HEK293 (cell line): ENCODE measurements at regions not wholly inside any gene's neighbourhood (a gene's known extent, or its start where the extent isn't known, plus 50 kb on each side); places are given as distances from the start of the nearest gene placed in this dataset.

Experiments
- CTCF ChIA-PET: fragments of 350-600 bp; formaldehyde crosslinking; extraction: SDS; loops from one replicate; lab custom pipeline; 2021; ENCODE audit warnings: antibody characterized with exemption; lab: Yijun Ruan, JAX
- POLR2A ChIA-PET: fragments of 300-600 bp; formaldehyde crosslinking; extraction: SDS; loops from one replicate; lab custom pipeline; 2020; ENCODE audit warnings: antibody characterized with exemption, inconsistent platforms; lab: Yijun Ruan, JAX
- H3K27ac ChIP-seq: fragments of 200-500 bp; sonication (Bioruptor generic); 2 replicates; pipeline ENCODE4 v1.5.1; 2014; ENCODE audit warnings: low read depth, low read length, control low read depth, inconsistent platforms; ENCODE audit errors: extremely low read depth
- H3K36me3 ChIP-seq, 2 experiments: fragments of 200-500 bp in 1 of 2; sonication (Bioruptor generic) in 1 of 2; 1 replicate in 1 of 2; 2 replicates in 1 of 2; pipeline ENCODE4 v1.5.1; 2014 to 2017; ENCODE audit warnings: inconsistent platforms in 2 of 2, low read length in 2 of 2; ENCODE audit not compliant: control insufficient read depth in 2 of 2, insufficient read depth in 1 of 2
- H3K4me1 ChIP-seq: fragments of 200-500 bp; sonication (Bioruptor generic); 2 replicates; pipeline ENCODE4 v1.5.1; 2014; ENCODE audit warnings: mild to moderate bottlenecking, low read length, inconsistent platforms; ENCODE audit not compliant: control insufficient read depth, insufficient read depth
- H3K4me3 ChIP-seq: 2 replicates; pipeline ENCODE4 v1.5.1; 2011; ENCODE audit warnings: low read depth, mild to moderate bottlenecking, control low read depth, low read length, moderate library complexity
- H3K9me3 ChIP-seq: fragments of 200-500 bp; sonication (Bioruptor generic); 2 replicates; pipeline ENCODE4 v1.5.1; 2014; ENCODE audit warnings: low read depth, low read length, inconsistent platforms; ENCODE audit not compliant: control insufficient read depth, insufficient read depth
- BCL6B ChIP-seq: fragments of 450-650 bp; formaldehyde crosslinking; IDR thresholded peaks from 2 replicates; pipeline ENCODE4 v1.5.1; 2017; ENCODE audit warnings: missing biosample characterization, missing genetic modification characterization
- GLIS1 ChIP-seq: fragments of 450-650 bp; formaldehyde crosslinking; IDR thresholded peaks from 2 replicates; pipeline ENCODE4 v1.5.1; 2016; ENCODE audit warnings: missing biosample characterization, missing genetic modification characterization
- HOXC10 ChIP-seq: sonication (generic); formaldehyde crosslinking; IDR thresholded peaks from 2 replicates; pipeline ENCODE4 v1.8.1; 2023; ENCODE audit warnings: mild to moderate bottlenecking, missing genetic modification reagents
- ZBTB21 ChIP-seq: fragments of 450-650 bp; formaldehyde crosslinking; IDR thresholded peaks from 2 replicates; pipeline ENCODE4 v1.5.1; 2017; ENCODE audit warnings: missing biosample characterization, missing genetic modification characterization
- ZBTB7A ChIP-seq: fragments of 450-650 bp; formaldehyde crosslinking; IDR thresholded peaks from 2 replicates; pipeline ENCODE4 v1.5.1; 2016; ENCODE audit warnings: low read depth, missing biosample characterization, missing genetic modification characterization
- ZFP69B ChIP-seq: fragments of 450-650 bp; formaldehyde crosslinking; IDR thresholded peaks from 2 replicates; pipeline ENCODE4 v1.5.1; 2016; ENCODE audit warnings: missing biosample characterization, missing genetic modification characterization
- ZNF280D ChIP-seq: fragments of 450-650 bp; formaldehyde crosslinking; IDR thresholded peaks from 2 replicates; pipeline ENCODE4 v1.5.1; 2016; ENCODE audit warnings: missing biosample characterization, missing genetic modification characterization
- ZNF366 ChIP-seq: fragments of 450-650 bp; formaldehyde crosslinking; conservative IDR thresholded peaks from 2 replicates; pipeline ENCODE4 v1.5.1; 2016; ENCODE audit warnings: missing biosample characterization, missing genetic modification characterization
- ZNF426 ChIP-seq: fragments of 450-650 bp; formaldehyde crosslinking; IDR thresholded peaks from 2 replicates; pipeline ENCODE4 v1.5.1; 2017; ENCODE audit warnings: missing biosample characterization, missing genetic modification characterization, mild to moderate bottlenecking, inconsistent platforms, moderate library complexity
- ZNF473 ChIP-seq: fragments of 450-650 bp; formaldehyde crosslinking; IDR thresholded peaks from 2 replicates; pipeline ENCODE4 v1.5.1; 2017; ENCODE audit warnings: missing biosample characterization, missing genetic modification characterization
- ZNF548 ChIP-seq: fragments of 450-650 bp; formaldehyde crosslinking; IDR thresholded peaks from 2 replicates; pipeline ENCODE4 v1.5.1; 2016; ENCODE audit warnings: missing biosample characterization, missing genetic modification characterization
- ZNF585B ChIP-seq: fragments of 450-650 bp; formaldehyde crosslinking; IDR thresholded peaks from 2 replicates; pipeline ENCODE4 v1.5.1; 2016; ENCODE audit warnings: missing biosample characterization, missing genetic modification characterization
- ZNF600 ChIP-seq: fragments of 450-650 bp; formaldehyde crosslinking; IDR thresholded peaks from 2 replicates; pipeline ENCODE4 v1.5.1; 2016; ENCODE audit warnings: missing biosample characterization, missing genetic modification characterization
- ZNF629 ChIP-seq: fragments of 450-650 bp; formaldehyde crosslinking; IDR thresholded peaks from 2 replicates; pipeline ENCODE4 v1.5.1; 2017; ENCODE audit warnings: missing biosample characterization, missing genetic modification characterization
- ZNF660 ChIP-seq: fragments of 450-650 bp; IDR thresholded peaks from 2 replicates; pipeline ENCODE4 v1.5.1; 2018; ENCODE audit warnings: missing biosample characterization, mild to moderate bottlenecking, missing genetic modification characterization
- ZNF692 ChIP-seq: fragments of 450-650 bp; formaldehyde crosslinking; IDR thresholded peaks from 2 replicates; pipeline ENCODE4 v1.5.1; 2016; ENCODE audit warnings: missing biosample characterization, missing genetic modification characterization
- ZSCAN16 ChIP-seq: fragments of 450-650 bp; formaldehyde crosslinking; IDR thresholded peaks from 2 replicates; pipeline ENCODE4 v1.5.1; 2016; ENCODE audit warnings: missing biosample characterization, missing genetic modification characterization
- ZXDB ChIP-seq: fragments of 450-650 bp; formaldehyde crosslinking; IDR thresholded peaks from 2 replicates; pipeline ENCODE4 v1.5.1; 2016; ENCODE audit warnings: missing biosample characterization, missing genetic modification characterization
- TF ChIP-seq, protein P1 (sequence below): fragments of 450-650 bp; IDR thresholded peaks from 2 replicates; pipeline ENCODE4 v1.5.1; 2018; ENCODE audit warnings: missing biosample characterization, mild to moderate bottlenecking, missing genetic modification characterization
- TF ChIP-seq, protein P2 (sequence below): fragments of 450-650 bp; formaldehyde crosslinking; IDR thresholded peaks from 2 replicates; pipeline ENCODE4 v1.5.1; 2016; ENCODE audit warnings: missing biosample characterization, missing genetic modification characterization
- TF ChIP-seq, protein P3 (sequence below): fragments of 450-650 bp; formaldehyde crosslinking; IDR thresholded peaks from 2 replicates; pipeline ENCODE4 v1.5.1; 2016; ENCODE audit warnings: missing biosample characterization, missing genetic modification characterization

GRCh38 chr18:48488388-48488850, 50.4 kb upstream of the CTIF start:
- POLR2A ChIA-PET = interaction anchor here (1.1 to 1.2 kb wide), 2 partner anchors 17 to 55 kb away, joined by 3 to 6 read pairs; no protein-coding TSS in a partner anchor

DNA sequence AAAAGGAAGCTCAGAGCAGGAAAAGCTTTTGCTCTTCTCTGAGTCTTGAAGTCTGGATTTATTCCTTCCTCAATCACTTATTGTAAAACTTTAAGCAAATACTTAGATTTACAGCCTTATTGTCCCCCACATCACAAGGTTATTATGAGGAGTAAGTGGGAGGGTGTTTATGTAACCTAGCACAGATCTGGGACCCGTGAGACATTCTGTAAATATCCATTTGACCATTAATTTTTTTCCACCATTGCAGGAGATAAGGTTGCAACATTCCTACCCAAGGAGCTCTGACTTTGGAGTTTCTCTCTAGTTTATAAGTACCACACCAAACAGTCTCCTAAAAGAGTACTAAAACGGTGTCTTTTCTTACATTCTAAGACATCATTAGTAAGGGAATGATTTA, 52.1 kb upstream of the CTIF start:
- Histone ChIP-seq H3K9me3 (no peaks in the 10 kb centered on the region), H3K27ac (no peak overlapping the region), H3K4me1 (peaks cover 12% of the 10 kb centered on the region), H3K36me3 (no peaks in the 10 kb centered on the region), H3K4me3 (no peak overlapping the region)
- ChIA-PET POLR2A (interaction anchor here (0.6 kb wide), 1 partner anchor 973 kb away, joined by 10 read pairs; no protein-coding TSS in a partner anchor), CTCF (interaction anchor here (0.6 to 6.1 kb wide), 6 partner anchors 11 to 552 kb away, joined by 3 to 59 read pairs (median 4); no protein-coding TSS in a partner anchor)
- no peak for TF ChIP-seq ZSCAN16
- TF ChIP-seq, protein P1, sequence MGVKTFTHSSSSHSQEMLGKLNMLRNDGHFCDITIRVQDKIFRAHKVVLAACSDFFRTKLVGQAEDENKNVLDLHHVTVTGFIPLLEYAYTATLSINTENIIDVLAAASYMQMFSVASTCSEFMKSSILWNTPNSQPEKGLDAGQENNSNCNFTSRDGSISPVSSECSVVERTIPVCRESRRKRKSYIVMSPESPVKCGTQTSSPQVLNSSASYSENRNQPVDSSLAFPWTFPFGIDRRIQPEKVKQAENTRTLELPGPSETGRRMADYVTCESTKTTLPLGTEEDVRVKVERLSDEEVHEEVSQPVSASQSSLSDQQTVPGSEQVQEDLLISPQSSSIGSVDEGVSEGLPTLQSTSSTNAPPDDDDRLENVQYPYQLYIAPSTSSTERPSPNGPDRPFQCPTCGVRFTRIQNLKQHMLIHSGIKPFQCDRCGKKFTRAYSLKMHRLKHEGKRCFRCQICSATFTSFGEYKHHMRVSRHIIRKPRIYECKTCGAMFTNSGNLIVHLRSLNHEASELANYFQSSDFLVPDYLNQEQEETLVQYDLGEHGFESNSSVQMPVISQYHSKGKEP (tag by site-specific recombination) = no peak
- TF ChIP-seq, protein P2, sequence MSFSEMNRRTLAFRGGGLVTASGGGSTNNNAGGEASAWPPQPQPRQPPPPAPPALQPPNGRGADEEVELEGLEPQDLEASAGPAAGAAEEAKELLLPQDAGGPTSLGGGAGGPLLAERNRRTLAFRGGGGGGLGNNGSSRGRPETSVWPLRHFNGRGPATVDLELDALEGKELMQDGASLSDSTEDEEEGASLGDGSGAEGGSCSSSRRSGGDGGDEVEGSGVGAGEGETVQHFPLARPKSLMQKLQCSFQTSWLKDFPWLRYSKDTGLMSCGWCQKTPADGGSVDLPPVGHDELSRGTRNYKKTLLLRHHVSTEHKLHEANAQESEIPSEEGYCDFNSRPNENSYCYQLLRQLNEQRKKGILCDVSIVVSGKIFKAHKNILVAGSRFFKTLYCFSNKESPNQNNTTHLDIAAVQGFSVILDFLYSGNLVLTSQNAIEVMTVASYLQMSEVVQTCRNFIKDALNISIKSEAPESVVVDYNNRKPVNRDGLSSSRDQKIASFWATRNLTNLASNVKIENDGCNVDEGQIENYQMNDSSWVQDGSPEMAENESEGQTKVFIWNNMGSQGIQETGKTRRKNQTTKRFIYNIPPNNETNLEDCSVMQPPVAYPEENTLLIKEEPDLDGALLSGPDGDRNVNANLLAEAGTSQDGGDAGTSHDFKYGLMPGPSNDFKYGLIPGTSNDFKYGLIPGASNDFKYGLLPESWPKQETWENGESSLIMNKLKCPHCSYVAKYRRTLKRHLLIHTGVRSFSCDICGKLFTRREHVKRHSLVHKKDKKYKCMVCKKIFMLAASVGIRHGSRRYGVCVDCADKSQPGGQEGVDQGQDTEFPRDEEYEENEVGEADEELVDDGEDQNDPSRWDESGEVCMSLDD (tag by site-specific recombination) = no peak

More at GRCh38 chr18:48488388-48488850, 50.4 kb upstream of the CTIF start:
- no peaks in the 10 kb centered on the region for H3K36me3 ChIP-seq
- H3K4me1 ChIP-seq = peaks cover 12% of the 10 kb centered on the region
- CTCF ChIA-PET = interaction anchor here (0.5 to 6.1 kb wide), 4 partner anchors 13 to 534 kb away, joined by 3 to 59 read pairs (median 4); no protein-coding TSS in a partner anchor
- no peaks in the 10 kb centered on the region for H3K9me3 ChIP-seq
- H3K4me3 ChIP-seq = no peak overlapping the region
- peak; percentile 54; the same call in 1 of the 2 replicates for TF ChIP-seq ZBTB21 (tag by site-specific recombination)
- no peak for TF ChIP-seq ZNF473 (tag by site-specific recombination)
- peak; percentile 43; the same call in 1 of the 2 replicates for TF ChIP-seq ZNF366
- TF ChIP-seq ZNF548 (tag by site-specific recombination) = no peak
- TF ChIP-seq GLIS1 (tag by site-specific recombination) = peak; percentile 40; the same call in 1 of the 2 replicates
- 0 out of 2 replicates have a peak, but pooled peaks have one; percentile 55 for TF ChIP-seq BCL6B
- no peak for TF ChIP-seq ZNF585B (tag by site-specific recombination)
- no peak for TF ChIP-seq ZNF426 (tag by site-specific recombination)
- TF ChIP-seq HOXC10 (CRISPR knock-in tag) = no peak
- peak; percentile 30; the same call in 1 of the 2 replicates for TF ChIP-seq ZNF629 (tag by site-specific recombination)
- TF ChIP-seq ZNF692 (tag by site-specific recombination) = peak; percentile 59; the same call in 1 of the 2 replicates
- TF ChIP-seq ZXDB (tag by site-specific recombination) = peak; percentile 42
- TF ChIP-seq, protein P3, sequence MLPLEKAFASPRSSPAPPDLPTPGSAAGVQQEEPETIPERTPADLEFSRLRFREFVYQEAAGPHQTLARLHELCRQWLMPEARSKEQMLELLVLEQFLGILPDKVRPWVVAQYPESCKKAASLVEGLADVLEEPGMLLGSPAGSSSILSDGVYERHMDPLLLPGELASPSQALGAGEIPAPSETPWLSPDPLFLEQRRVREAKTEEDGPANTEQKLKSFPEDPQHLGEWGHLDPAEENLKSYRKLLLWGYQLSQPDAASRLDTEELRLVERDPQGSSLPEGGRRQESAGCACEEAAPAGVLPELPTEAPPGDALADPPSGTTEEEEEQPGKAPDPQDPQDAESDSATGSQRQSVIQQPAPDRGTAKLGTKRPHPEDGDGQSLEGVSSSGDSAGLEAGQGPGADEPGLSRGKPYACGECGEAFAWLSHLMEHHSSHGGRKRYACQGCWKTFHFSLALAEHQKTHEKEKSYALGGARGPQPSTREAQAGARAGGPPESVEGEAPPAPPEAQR (tag by site-specific recombination) = no peak
- TF ChIP-seq ZNF660 (tag by site-specific recombination) = peak; percentile 76
- no peak for TF ChIP-seq ZFP69B
- TF ChIP-seq ZNF600 (tag by site-specific recombination) = no peak
- no peak for TF ChIP-seq ZNF280D (tag by site-specific recombination)
- TF ChIP-seq ZBTB7A (tag by site-specific recombination) = no peak
- no peak overlapping the region for H3K27ac ChIP-seq
